ENCODE measurements at regions not wholly inside any gene's neighbourhood (a gene's known extent, or its start where the extent isn't known, plus 50 kb on each side); places are given as distances from the start of the nearest gene placed in this dataset.

DNA sequence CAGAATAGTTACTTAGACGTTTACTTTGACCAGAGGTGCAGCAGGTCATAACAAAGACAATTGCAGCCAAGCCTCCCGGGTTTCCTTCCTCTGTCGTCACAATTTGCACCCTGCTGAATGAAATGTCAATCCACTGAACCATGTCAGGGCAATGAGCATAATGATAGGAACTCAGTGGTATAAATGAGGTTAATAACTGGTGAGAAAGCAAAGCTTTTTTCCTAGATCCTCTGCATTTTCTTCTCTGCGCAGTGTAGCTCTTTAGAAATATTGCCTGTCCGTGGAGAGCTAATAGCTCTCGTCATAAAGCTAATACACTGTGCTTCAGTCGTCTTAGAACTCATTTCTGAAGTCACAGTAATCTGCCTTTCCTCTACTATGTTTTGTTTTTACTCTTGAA is 1960.1 kb upstream of the ADGRL3 start:
- Histone ChIP-seq H3K79me2 (ENCODE audit: low read length) (no peaks in the 10 kb centered on the region), H2AFZ (ENCODE audit: low read length) (no peak overlapping the region; the same call in 1 of the 2 replicates), H3K36me3 (ENCODE audit: low read depth, low read length) (no peaks in the 10 kb centered on the region), H3K9me3 (ENCODE audit: low read length) (peaks cover 3% of the 10 kb centered on the region; the same call in 1 of the 2 replicates), H3K27ac (ENCODE audit: low read length) (no peak overlapping the region), H3K4me2 (ENCODE audit: low read length) (no peak overlapping the region), H3K4me3 (ENCODE audit: low read length) (no peak overlapping the region), H3K4me1 (ENCODE audit: insufficient read depth, low read length) (no peaks in the 10 kb centered on the region), H3F3A (ENCODE audit: low read length, unreplicated experiment) (no peaks in the 10 kb centered on the region), H4K20me1 (ENCODE audit: low read length) (no peaks in the 10 kb centered on the region), H3K9ac (ENCODE audit: low read length) (no peak overlapping the region), H3K27me3 (ENCODE audit: low read length) (no peaks in the 10 kb centered on the region), H3K9me2 (replicated peaks; ENCODE audit: low read length) (no peaks in the 10 kb centered on the region)
- intact Hi-C loops (cut with micrococcal nuclease), result loop anchor here (10.0 kb wide), 1 partner anchor 775 kb away; no protein-coding TSS in a partner anchor
- CTCF ChIA-PET, result interaction anchor here (0.5 to 0.6 kb wide), 2 partner anchors 35 to 217 kb away, joined by 3 read pairs; no protein-coding TSS in a partner anchor
- POLR2A ChIA-PET (ENCODE audit: unreplicated experiment), result no interaction called here
- TF ChIP-seq EZH2phosphoT487 (IDR thresholded peaks at IDR 0.05; ENCODE audit: borderline replicate concordance, low read length), result no peak
- TF ChIP-seq, protein P1, sequence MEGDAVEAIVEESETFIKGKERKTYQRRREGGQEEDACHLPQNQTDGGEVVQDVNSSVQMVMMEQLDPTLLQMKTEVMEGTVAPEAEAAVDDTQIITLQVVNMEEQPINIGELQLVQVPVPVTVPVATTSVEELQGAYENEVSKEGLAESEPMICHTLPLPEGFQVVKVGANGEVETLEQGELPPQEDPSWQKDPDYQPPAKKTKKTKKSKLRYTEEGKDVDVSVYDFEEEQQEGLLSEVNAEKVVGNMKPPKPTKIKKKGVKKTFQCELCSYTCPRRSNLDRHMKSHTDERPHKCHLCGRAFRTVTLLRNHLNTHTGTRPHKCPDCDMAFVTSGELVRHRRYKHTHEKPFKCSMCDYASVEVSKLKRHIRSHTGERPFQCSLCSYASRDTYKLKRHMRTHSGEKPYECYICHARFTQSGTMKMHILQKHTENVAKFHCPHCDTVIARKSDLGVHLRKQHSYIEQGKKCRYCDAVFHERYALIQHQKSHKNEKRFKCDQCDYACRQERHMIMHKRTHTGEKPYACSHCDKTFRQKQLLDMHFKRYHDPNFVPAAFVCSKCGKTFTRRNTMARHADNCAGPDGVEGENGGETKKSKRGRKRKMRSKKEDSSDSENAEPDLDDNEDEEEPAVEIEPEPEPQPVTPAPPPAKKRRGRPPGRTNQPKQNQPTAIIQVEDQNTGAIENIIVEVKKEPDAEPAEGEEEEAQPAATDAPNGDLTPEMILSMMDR (conservative IDR thresholded peaks at IDR 0.05; ENCODE audit: low read depth, low read length), result no peak
- TF ChIP-seq EZH2 (IDR thresholded peaks at IDR 0.05; ENCODE audit: low read length, unreplicated experiment), result no peak
- DNase-seq, result no peak
- ATAC-seq, result no peak
- BruUV-seq (replicated peaks), result no TSS peak

DNA sequence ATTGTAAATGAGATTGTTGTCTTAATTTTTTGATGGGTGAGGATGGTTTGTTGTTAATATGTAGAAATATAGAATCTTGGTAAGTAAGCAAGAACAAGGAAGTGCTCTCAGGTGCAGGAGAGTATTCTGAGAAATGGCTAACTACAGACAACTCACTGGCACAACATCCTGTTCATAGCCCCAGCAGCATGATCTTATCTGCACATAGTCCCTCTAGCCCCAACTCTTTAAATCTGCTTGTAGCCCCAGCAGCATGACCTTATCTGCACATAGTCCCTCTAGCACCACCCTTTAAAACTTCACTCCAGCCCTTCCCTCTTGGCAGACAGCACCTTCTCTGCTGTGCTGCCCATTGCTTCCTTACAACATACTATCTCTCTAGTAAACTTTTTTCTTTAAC is 1957.1 kb upstream of the ADGRL3 start:
- H3K4me1 ChIP-seq (ENCODE audit: insufficient read depth, low read length), result no peaks in the 10 kb centered on the region
- no peak for ATAC-seq
- TF ChIP-seq, protein P1 (conservative IDR thresholded peaks at IDR 0.05; ENCODE audit: low read depth, low read length), result no peak
- TF ChIP-seq EZH2 (IDR thresholded peaks at IDR 0.05; ENCODE audit: low read length, unreplicated experiment) (no peak), EZH2phosphoT487 (IDR thresholded peaks at IDR 0.05; ENCODE audit: borderline replicate concordance, low read length) (no peak)

DNA sequence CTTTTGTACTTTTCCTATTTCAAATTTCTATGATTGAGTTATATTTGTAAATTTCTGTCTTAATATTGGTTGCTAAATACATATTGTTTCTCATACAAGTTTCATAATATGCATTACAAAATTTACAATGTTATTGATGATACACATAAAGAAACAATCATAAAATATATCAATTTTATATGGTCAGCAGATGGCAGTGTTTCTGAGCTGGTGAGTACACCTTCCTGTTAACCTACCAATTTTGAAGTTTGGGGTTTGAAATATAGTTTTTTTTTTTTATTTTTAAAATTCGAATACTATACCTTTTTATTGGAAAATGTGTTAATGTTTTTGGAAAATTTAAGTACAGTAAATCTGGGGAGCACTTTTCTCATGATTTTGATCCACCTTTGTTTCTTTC is 1953.1 kb upstream of the ADGRL3 start:
- ATAC-seq, result no peak
- Histone ChIP-seq H3K9me3 (ENCODE audit: low read length) (peaks cover 3% of the 10 kb centered on the region; the same call in 1 of the 2 replicates), H3K9ac (ENCODE audit: low read length) (no peak overlapping the region), H3K27ac (ENCODE audit: low read length) (no peak overlapping the region), H3K9me2 (replicated peaks; ENCODE audit: low read length) (no peaks in the 10 kb centered on the region), H2AFZ (ENCODE audit: low read length) (no peak overlapping the region), H4K20me1 (ENCODE audit: low read length) (no peaks in the 10 kb centered on the region), H3K4me2 (ENCODE audit: low read length) (no peak overlapping the region), H3K4me1 (ENCODE audit: insufficient read depth, low read length) (no peaks in the 10 kb centered on the region), H3F3A (ENCODE audit: low read length, unreplicated experiment) (no peaks in the 10 kb centered on the region), H3K27me3 (ENCODE audit: low read length) (no peaks in the 10 kb centered on the region), H3K79me2 (ENCODE audit: low read length) (no peaks in the 10 kb centered on the region), H3K36me3 (ENCODE audit: low read depth, low read length) (no peaks in the 10 kb centered on the region), H3K4me3 (ENCODE audit: low read length) (no peak overlapping the region)
- TF ChIP-seq, protein P1 (conservative IDR thresholded peaks at IDR 0.05; ENCODE audit: low read depth, low read length), result peak; percentile 70
- no peak for TF ChIP-seq EZH2phosphoT487 (IDR thresholded peaks at IDR 0.05; ENCODE audit: borderline replicate concordance, low read length)
- no peak for TF ChIP-seq EZH2 (IDR thresholded peaks at IDR 0.05; ENCODE audit: low read length, unreplicated experiment)
- no TSS peak for BruUV-seq (replicated peaks)
- ChIA-PET CTCF (no interaction called here), POLR2A (ENCODE audit: unreplicated experiment) (no interaction called here)
- intact Hi-C loops (cut with micrococcal nuclease), result loop anchor here (1.0 to 10.0 kb wide), 2 partner anchors 768 to 954 kb away; no protein-coding TSS in a partner anchor
- peak; percentile 51 for DNase-seq

More for the DNA sequence above, 1957.1 kb upstream of the ADGRL3 start:
- DNase-seq, result no peak
- H3K9ac ChIP-seq (ENCODE audit: low read length), result no peak overlapping the region
- ChIA-PET CTCF (no interaction called here), POLR2A (ENCODE audit: unreplicated experiment) (no interaction called here)
- H3K4me3 ChIP-seq (ENCODE audit: low read length), result no peak overlapping the region
- no TSS peak for BruUV-seq (replicated peaks)
- H3K9me3 ChIP-seq (ENCODE audit: low read length), result peaks cover 3% of the 10 kb centered on the region; the same call in 1 of the 2 replicates
- no peaks in the 10 kb centered on the region for H3K9me2 ChIP-seq (replicated peaks; ENCODE audit: low read length)
- H4K20me1 ChIP-seq (ENCODE audit: low read length), result no peaks in the 10 kb centered on the region
- intact Hi-C loops (cut with micrococcal nuclease), result loop anchor here (10.0 kb wide), 1 partner anchor 772 kb away; no protein-coding TSS in a partner anchor
- no peak overlapping the region for H3K27ac ChIP-seq (ENCODE audit: low read length)
- H3F3A ChIP-seq (ENCODE audit: low read length, unreplicated experiment), result no peaks in the 10 kb centered on the region
- no peak overlapping the region for H3K4me2 ChIP-seq (ENCODE audit: low read length)
- H2AFZ ChIP-seq (ENCODE audit: low read length), result no peak overlapping the region
- H3K79me2 ChIP-seq (ENCODE audit: low read length), result no peaks in the 10 kb centered on the region
- no peaks in the 10 kb centered on the region for H3K36me3 ChIP-seq (ENCODE audit: low read depth, low read length)
- no peaks in the 10 kb centered on the region for H3K27me3 ChIP-seq (ENCODE audit: low read length)

Measured in PC-3 (cell line).